H1 (cell line): ENCODE measurements at regions not wholly inside any gene's neighbourhood (a gene's known extent, or its start where the extent isn't known, plus 50 kb on each side); places are given as distances from the start of the nearest gene placed in this dataset.

Experiments
- POLR2A ChIP-seq, 2 experiments: IDR thresholded peaks; 1 replicate in 1 of 2; 2 replicates in 1 of 2; pipeline ENCODE4 v1.6.1; 2011; ENCODE audit warnings: low read depth in 2 of 2, low read length in 2 of 2, mild to moderate bottlenecking in 2 of 2; ENCODE audit errors: control extremely low read depth in 1 of 2
- TF ChIP-seq, protein P1 (sequence below): IDR thresholded peaks from 2 replicates; pipeline ENCODE4 v1.6.1; 2012; ENCODE audit warnings: low read length, inconsistent platforms

GRCh38 chr12:87794854-87795253, 234.3 kb downstream of the C12orf50 start:
- TF ChIP-seq POLR2A (IDR thresholded peaks at IDR 0.05; ENCODE audit: control extremely low read depth in 1 of 2, low read depth in 2 of 2, low read length in 2 of 2), result no peak
- TF ChIP-seq, protein P1, sequence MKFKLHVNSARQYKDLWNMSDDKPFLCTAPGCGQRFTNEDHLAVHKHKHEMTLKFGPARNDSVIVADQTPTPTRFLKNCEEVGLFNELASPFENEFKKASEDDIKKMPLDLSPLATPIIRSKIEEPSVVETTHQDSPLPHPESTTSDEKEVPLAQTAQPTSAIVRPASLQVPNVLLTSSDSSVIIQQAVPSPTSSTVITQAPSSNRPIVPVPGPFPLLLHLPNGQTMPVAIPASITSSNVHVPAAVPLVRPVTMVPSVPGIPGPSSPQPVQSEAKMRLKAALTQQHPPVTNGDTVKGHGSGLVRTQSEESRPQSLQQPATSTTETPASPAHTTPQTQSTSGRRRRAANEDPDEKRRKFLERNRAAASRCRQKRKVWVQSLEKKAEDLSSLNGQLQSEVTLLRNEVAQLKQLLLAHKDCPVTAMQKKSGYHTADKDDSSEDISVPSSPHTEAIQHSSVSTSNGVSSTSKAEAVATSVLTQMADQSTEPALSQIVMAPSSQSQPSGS, result no peak
